ENCODE measurements at regions not wholly inside any gene's neighbourhood (a gene's known extent, or its start where the extent isn't known, plus 50 kb on each side); places are given as distances from the start of the nearest gene placed in this dataset.

DNA sequence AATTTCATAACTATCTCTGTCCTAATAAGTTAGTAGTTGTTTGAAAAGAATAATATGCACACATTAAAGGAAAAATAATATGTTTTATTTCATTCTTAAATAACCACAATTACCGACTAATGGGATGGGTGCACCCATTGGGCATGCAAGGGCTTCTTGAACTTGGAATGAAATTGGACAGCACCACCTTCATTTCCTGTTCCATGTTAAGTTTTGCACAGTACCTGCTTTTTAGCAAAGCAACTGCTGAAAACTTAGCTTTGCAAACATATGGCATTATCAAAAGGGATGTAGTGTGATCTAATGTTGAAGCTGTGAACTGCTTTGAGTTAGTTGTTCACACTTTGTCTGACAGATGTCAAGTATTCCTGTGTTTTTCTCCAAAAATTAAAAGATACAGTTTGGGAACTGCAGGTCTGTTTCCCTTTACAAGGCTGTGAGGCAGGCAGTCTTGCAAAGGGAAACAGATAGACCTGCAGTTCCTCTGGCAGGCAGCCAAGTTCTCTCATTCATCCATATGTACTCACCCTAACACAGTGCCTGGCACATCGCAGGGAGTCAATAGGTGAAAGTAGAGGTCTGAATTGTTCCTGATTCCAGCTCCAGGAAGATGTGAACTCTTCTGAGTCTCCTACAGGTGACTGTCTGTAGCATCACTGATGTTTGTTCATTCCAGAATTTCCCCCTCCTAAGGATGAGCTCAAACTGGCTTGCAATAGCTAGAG is 64.3 kb upstream of the GOLGA8B start:
- Histone ChIP-seq H3K4me1 (ENCODE audit: control insufficient read depth in 4 of 4, insufficient read depth in 4 of 4, low read length in 3 of 4) (no peaks in the 10 kb centered on the region), H3K36me3 (ENCODE audit: control insufficient read depth in 4 of 4, insufficient read depth in 3 of 4, low read depth in 1 of 4, low read length in 3 of 4) (no peaks in the 10 kb centered on the region), H3K9me3 (ENCODE audit: control insufficient read depth in 4 of 4, low read length in 3 of 4) (peaks cover 0 to 3% (median 0%) of the 10 kb centered on the region in 4 donors), H3K9ac (ENCODE audit: low read depth in 1 of 2, low read length in 2 of 2) (no peak overlapping the region), H3K4me3 (ENCODE audit: low read depth in 1 of 3, low read length in 3 of 3) (no peak overlapping the region), H3K27me3 (ENCODE audit: control insufficient read depth in 4 of 4, insufficient read depth in 4 of 4, low read length in 3 of 4) (no peaks in the 10 kb centered on the region), H3K27ac (ENCODE audit: low read depth in 1 of 2, low read length in 2 of 2) (no peak overlapping the region)
- DNase-seq (ENCODE audit: low spot score): peak; percentile 36
- 80% methylated on average over 2 of the region's 2 CpGs for WGBS
- TF ChIP-seq, protein P1, sequence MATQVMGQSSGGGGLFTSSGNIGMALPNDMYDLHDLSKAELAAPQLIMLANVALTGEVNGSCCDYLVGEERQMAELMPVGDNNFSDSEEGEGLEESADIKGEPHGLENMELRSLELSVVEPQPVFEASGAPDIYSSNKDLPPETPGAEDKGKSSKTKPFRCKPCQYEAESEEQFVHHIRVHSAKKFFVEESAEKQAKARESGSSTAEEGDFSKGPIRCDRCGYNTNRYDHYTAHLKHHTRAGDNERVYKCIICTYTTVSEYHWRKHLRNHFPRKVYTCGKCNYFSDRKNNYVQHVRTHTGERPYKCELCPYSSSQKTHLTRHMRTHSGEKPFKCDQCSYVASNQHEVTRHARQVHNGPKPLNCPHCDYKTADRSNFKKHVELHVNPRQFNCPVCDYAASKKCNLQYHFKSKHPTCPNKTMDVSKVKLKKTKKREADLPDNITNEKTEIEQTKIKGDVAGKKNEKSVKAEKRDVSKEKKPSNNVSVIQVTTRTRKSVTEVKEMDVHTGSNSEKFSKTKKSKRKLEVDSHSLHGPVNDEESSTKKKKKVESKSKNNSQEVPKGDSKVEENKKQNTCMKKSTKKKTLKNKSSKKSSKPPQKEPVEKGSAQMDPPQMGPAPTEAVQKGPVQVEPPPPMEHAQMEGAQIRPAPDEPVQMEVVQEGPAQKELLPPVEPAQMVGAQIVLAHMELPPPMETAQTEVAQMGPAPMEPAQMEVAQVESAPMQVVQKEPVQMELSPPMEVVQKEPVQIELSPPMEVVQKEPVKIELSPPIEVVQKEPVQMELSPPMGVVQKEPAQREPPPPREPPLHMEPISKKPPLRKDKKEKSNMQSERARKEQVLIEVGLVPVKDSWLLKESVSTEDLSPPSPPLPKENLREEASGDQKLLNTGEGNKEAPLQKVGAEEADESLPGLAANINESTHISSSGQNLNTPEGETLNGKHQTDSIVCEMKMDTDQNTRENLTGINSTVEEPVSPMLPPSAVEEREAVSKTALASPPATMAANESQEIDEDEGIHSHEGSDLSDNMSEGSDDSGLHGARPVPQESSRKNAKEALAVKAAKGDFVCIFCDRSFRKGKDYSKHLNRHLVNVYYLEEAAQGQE (IDR thresholded peaks at IDR 0.05): no peak
- TF ChIP-seq FOXA1 (IDR thresholded peaks at IDR 0.05): no peak
- no peak for TF ChIP-seq HNF4G (IDR thresholded peaks at IDR 0.05)
- TF ChIP-seq TAF1 (conservative IDR thresholded peaks at IDR 0.05): no peak
- TF ChIP-seq YY1 (IDR thresholded peaks at IDR 0.05): no peak
- TF ChIP-seq FOXA2 (IDR thresholded peaks at IDR 0.05): no peak
- TF ChIP-seq SP1 (IDR thresholded peaks at IDR 0.05): no peak
- TF ChIP-seq GABPA (IDR thresholded peaks at IDR 0.05 in 1 of 2, conservative IDR thresholded peaks at IDR 0.05 in 1 of 2): no peak
- no peak for TF ChIP-seq HNF4A (conservative IDR thresholded peaks at IDR 0.05)
- no peak for TF ChIP-seq CTCF (IDR thresholded peaks at IDR 0.05; ENCODE audit: low read depth, low read length, missing input control)
- TF ChIP-seq, protein P2, sequence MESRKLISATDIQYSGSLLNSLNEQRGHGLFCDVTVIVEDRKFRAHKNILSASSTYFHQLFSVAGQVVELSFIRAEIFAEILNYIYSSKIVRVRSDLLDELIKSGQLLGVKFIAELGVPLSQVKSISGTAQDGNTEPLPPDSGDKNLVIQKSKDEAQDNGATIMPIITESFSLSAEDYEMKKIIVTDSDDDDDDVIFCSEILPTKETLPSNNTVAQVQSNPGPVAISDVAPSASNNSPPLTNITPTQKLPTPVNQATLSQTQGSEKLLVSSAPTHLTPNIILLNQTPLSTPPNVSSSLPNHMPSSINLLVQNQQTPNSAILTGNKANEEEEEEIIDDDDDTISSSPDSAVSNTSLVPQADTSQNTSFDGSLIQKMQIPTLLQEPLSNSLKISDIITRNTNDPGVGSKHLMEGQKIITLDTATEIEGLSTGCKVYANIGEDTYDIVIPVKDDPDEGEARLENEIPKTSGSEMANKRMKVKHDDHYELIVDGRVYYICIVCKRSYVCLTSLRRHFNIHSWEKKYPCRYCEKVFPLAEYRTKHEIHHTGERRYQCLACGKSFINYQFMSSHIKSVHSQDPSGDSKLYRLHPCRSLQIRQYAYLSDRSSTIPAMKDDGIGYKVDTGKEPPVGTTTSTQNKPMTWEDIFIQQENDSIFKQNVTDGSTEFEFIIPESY (IDR thresholded peaks at IDR 0.05): no peak
- TF ChIP-seq, protein P3, sequence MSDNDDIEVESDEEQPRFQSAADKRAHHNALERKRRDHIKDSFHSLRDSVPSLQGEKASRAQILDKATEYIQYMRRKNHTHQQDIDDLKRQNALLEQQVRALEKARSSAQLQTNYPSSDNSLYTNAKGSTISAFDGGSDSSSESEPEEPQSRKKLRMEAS (IDR thresholded peaks at IDR 0.05): no peak
- TF ChIP-seq EGR1 (IDR thresholded peaks at IDR 0.05; ENCODE audit: low read depth in 2 of 2): no peak
- TF ChIP-seq NR2F2 (IDR thresholded peaks at IDR 0.05): no peak
- no peak for TF ChIP-seq RAD21 (IDR thresholded peaks at IDR 0.05)
- no peak for TF ChIP-seq JUND (IDR thresholded peaks at IDR 0.05)
- TF ChIP-seq RXRA (IDR thresholded peaks at IDR 0.05): no peak
- TF ChIP-seq, protein P4, sequence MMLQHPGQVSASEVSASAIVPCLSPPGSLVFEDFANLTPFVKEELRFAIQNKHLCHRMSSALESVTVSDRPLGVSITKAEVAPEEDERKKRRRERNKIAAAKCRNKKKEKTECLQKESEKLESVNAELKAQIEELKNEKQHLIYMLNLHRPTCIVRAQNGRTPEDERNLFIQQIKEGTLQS (IDR thresholded peaks at IDR 0.05): no peak

Measured in liver (tissue), 8 donors.